Upper lobe of right lung (tissue), 1 donor: ENCODE measurements at regions not wholly inside any gene's neighbourhood (a gene's known extent, or its start where the extent isn't known, plus 50 kb on each side); places are given as distances from the start of the nearest gene placed in this dataset.

Experiments used
- ATAC-seq: fragments of 200-7000 bp; cut with Tn5 transposase; one replicate; pipeline ENCODE4 v1.9.1; 2020; ENCODE audit warnings: mild to moderate bottlenecking, moderate library complexity
- DNase-seq: peaks from one replicate; pipeline ENCODE4 v3.0.0-alpha.2; 2020
- H3K27ac ChIP-seq: fragments of 200-600 bp; one replicate; pipeline ENCODE4 v1.8.0; 2022
- H3K27me3 ChIP-seq: fragments of 200-600 bp; one replicate; pipeline ENCODE4 v1.8.0; 2022; ENCODE audit warnings: mild to moderate bottlenecking
- H3K36me3 ChIP-seq: fragments of 200-600 bp; one replicate; pipeline ENCODE4 v1.8.0; 2022
- H3K4me1 ChIP-seq: fragments of 200-600 bp; one replicate; pipeline ENCODE4 v1.8.0; 2022
- H3K4me3 ChIP-seq: fragments of 200-600 bp; one replicate; pipeline ENCODE4 v1.8.0; 2022; ENCODE audit warnings: mild to moderate bottlenecking
- H3K9me3 ChIP-seq: fragments of 200-600 bp; one replicate; pipeline ENCODE4 v1.8.0; 2022
- intact Hi-C: fragments of 100-400 bp; cut with DNase I; formaldehyde crosslinking; loops from one replicate; pipeline ENCODE4 v1.11.0; 2022
- TF ChIP-seq, protein P1 (sequence below): fragments of 200-600 bp; IDR thresholded peaks from one replicate; pipeline ENCODE4 v1.8.0; 2022; ENCODE audit warnings: antibody characterized with exemption
- donor health status: DM: no; HTN: yes; CAD: no; lungs with severe emphysema.

- no peaks in the 10 kb centered on the region for H3K4me1 ChIP-seq
- no peak overlapping the region for H3K27ac ChIP-seq
- TF ChIP-seq, protein P1, sequence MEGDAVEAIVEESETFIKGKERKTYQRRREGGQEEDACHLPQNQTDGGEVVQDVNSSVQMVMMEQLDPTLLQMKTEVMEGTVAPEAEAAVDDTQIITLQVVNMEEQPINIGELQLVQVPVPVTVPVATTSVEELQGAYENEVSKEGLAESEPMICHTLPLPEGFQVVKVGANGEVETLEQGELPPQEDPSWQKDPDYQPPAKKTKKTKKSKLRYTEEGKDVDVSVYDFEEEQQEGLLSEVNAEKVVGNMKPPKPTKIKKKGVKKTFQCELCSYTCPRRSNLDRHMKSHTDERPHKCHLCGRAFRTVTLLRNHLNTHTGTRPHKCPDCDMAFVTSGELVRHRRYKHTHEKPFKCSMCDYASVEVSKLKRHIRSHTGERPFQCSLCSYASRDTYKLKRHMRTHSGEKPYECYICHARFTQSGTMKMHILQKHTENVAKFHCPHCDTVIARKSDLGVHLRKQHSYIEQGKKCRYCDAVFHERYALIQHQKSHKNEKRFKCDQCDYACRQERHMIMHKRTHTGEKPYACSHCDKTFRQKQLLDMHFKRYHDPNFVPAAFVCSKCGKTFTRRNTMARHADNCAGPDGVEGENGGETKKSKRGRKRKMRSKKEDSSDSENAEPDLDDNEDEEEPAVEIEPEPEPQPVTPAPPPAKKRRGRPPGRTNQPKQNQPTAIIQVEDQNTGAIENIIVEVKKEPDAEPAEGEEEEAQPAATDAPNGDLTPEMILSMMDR: no peak
- no peak for ATAC-seq
- H3K4me3 ChIP-seq: no peak overlapping the region
- no peaks in the 10 kb centered on the region for H3K9me3 ChIP-seq
- intact Hi-C loops: no loop called here
- no peaks in the 10 kb centered on the region for H3K36me3 ChIP-seq
- DNase-seq: no peak
- no peaks in the 10 kb centered on the region for H3K27me3 ChIP-seq
These were observed 147.7 kb upstream of the TRPC4 start for GRCh38 chr13:38017320-38017719.

GRCh38 chr13:38013676-38014075, 144.1 kb upstream of the TRPC4 start:
- DNase-seq (no peak), ATAC-seq (no peak)
- TF ChIP-seq, protein P1: no peak
- H3K9me3 ChIP-seq: no peaks in the 10 kb centered on the region
- H3K4me3 ChIP-seq: no peak overlapping the region
- intact Hi-C loops: no loop called here
- no peaks in the 10 kb centered on the region for H3K4me1 ChIP-seq
- no peaks in the 10 kb centered on the region for H3K36me3 ChIP-seq
- no peak overlapping the region for H3K27ac ChIP-seq
- no peaks in the 10 kb centered on the region for H3K27me3 ChIP-seq

- ATAC-seq: no peak
- DNase-seq: no peak
- Histone ChIP-seq H3K27me3 (no peaks in the 10 kb centered on the region), H3K4me3 (no peak overlapping the region), H3K27ac (no peak overlapping the region), H3K4me1 (no peaks in the 10 kb centered on the region), H3K36me3 (no peaks in the 10 kb centered on the region), H3K9me3 (no peaks in the 10 kb centered on the region)
- intact Hi-C loops: no loop called here
- TF ChIP-seq, protein P1: no peak
These were observed 142.5 kb upstream of the TRPC4 start for GRCh38 chr13:38012096-38012495.

GRCh38 chr13:38008636-38009035, 139.1 kb upstream of the TRPC4 start:
- ATAC-seq (no peak), DNase-seq (no peak)
- Histone ChIP-seq H3K4me1 (no peaks in the 10 kb centered on the region), H3K4me3 (no peak overlapping the region), H3K27ac (no peak overlapping the region), H3K36me3 (no peaks in the 10 kb centered on the region), H3K27me3 (no peaks in the 10 kb centered on the region), H3K9me3 (no peaks in the 10 kb centered on the region)
- TF ChIP-seq, protein P1: no peak
- intact Hi-C loops: no loop called here

GRCh38 chr13:38002606-38003005, 133.0 kb upstream of the TRPC4 start:
- H3K27ac ChIP-seq: no peak overlapping the region
- no peaks in the 10 kb centered on the region for H3K27me3 ChIP-seq
- no peak overlapping the region for H3K4me3 ChIP-seq
- intact Hi-C loops: no loop called here
- no peaks in the 10 kb centered on the region for H3K36me3 ChIP-seq
- H3K9me3 ChIP-seq: no peaks in the 10 kb centered on the region
- TF ChIP-seq, protein P1: no peak
- ATAC-seq: no peak
- no peaks in the 10 kb centered on the region for H3K4me1 ChIP-seq
- DNase-seq: no peak

- TF ChIP-seq, protein P1: no peak
- no peak for ATAC-seq
- Histone ChIP-seq H3K4me1 (no peaks in the 10 kb centered on the region), H3K27me3 (no peaks in the 10 kb centered on the region), H3K27ac (no peak overlapping the region), H3K36me3 (no peaks in the 10 kb centered on the region), H3K4me3 (no peak overlapping the region), H3K9me3 (no peaks in the 10 kb centered on the region)
- intact Hi-C loops: no loop called here
- DNase-seq: no peak
These were observed 128.1 kb upstream of the TRPC4 start for GRCh38 chr13:37997641-37998040.
